ENCODE measurements at regions not wholly inside any gene's neighbourhood (a gene's known extent, or its start where the extent isn't known, plus 50 kb on each side); places are given as distances from the start of the nearest gene placed in this dataset.
A peak's percentile ranks its signal among the peaks of the same experiment; 100 is the strongest.
"Not testable (repeated sequence)": the region's sequence is repeated elsewhere in the genome, so short reads cannot be mapped to it uniquely, and the experiment has no call there.

- H3K36me3 Mint-ChIP-seq = no peaks in the 10 kb centered on the region
- no peaks in the 10 kb centered on the region for H3K9me3 Mint-ChIP-seq
Measured at GRCh38 chr12:131644481-131644880, 66.4 kb upstream of the SFSWAP start.

DNA sequence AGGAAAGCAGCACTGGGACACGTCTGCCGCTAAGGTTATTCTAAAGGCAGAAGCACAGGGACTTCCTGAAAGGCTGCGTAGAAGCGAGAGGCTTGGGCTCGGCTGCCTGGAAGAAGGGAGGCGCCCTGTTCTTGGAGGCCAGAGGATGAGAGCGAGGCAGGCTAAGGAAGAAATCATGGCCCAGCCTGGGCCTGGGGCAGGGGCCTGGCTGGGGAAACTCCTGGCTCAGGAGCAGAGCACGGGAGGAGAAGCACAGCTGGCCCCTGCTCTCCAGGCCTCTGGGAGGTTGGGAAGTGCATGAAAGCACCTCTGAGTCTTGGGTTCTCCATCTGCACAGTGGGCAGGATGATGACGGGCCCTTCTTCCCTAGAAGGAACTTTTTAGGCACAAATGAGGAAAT lies 66.0 kb upstream of the SFSWAP start:
- not testable (repeated sequence) for H3K4me1 Mint-ChIP-seq; H3K36me3 Mint-ChIP-seq; DNase-seq; H3K9me3 Mint-ChIP-seq; ATAC-seq (ENCODE audit: low read depth in 2 of 2); H3K27ac Mint-ChIP-seq
- peak overlapping the region in 2 of 8 donors; percentile 20 to 23 for H3K4me3 Mint-ChIP-seq
- peaks cover 14 to 21% (median 17%) of the 10 kb centered on the region in 3 donors for H3K27me3 Mint-ChIP-seq

More at GRCh38 chr12:131644481-131644880, 66.4 kb upstream of the SFSWAP start:
- no peak overlapping the region for H3K27ac Mint-ChIP-seq
- peak overlapping the region in 1 of 8 donors; percentile 23 for H3K4me3 Mint-ChIP-seq
- H3K4me1 Mint-ChIP-seq = peaks cover 0 to 8% (median 0%) of the 10 kb centered on the region in 3 donors
- ATAC-seq (ENCODE audit: low read depth in 2 of 2) = no peak
- no peak for DNase-seq
- H3K27me3 Mint-ChIP-seq = peaks cover 14 to 22% (median 19%) of the 10 kb centered on the region in 3 donors

DNA sequence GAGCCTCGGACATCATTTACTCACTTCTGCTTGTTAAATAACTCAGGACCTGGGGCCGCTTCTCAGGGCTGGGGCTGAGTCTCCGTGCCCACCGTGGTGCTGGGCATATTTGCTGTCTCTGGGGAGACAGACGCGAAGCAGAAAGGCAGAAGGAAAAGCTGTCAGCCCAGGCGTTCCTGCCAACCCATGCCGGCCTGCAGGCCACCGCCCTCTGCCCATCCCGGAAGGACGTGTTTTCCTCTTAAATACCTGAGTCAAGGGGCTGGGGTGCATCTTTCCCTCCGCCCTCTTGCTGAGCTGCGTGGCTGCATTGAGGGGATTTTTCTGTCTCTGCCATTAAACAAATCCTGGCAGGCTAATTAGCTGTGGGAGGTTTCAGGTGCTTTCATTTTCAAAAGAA lies 65.3 kb upstream of the SFSWAP start:
- not testable (repeated sequence) for H3K4me1 Mint-ChIP-seq; H3K27ac Mint-ChIP-seq; H3K9me3 Mint-ChIP-seq; ATAC-seq (ENCODE audit: low read depth in 2 of 2); H3K4me3 Mint-ChIP-seq; H3K36me3 Mint-ChIP-seq; DNase-seq
- peaks cover 13 to 14% (median 14%) of the 10 kb centered on the region in 3 donors for H3K27me3 Mint-ChIP-seq

DNA sequence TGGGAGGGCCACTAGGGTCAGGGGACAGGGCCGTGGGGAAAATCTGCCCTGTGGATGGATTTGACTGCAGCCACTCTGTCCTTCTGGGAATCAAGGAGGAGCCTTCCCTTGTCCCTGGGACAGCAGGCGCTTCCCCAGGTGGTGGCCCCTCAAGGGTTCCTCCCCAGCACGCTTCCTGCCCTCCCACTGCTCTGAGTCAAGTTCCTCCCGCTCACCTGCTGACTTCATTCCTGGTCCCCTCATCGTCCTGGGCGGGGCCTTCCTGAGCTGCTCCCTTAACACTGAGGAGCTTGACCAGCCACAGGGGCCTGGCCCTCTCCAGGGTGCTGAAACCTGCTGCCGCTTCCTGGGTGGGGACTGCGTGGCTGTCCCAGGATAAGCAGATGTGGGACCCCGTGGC lies 64.4 kb upstream of the SFSWAP start:
- H3K27ac Mint-ChIP-seq; H3K9me3 Mint-ChIP-seq; H3K36me3 Mint-ChIP-seq; H3K4me1 Mint-ChIP-seq; ATAC-seq (ENCODE audit: low read depth in 2 of 2); DNase-seq; H3K4me3 Mint-ChIP-seq: not testable (repeated sequence)
- peaks cover 12 to 23% (median 19%) of the 10 kb centered on the region in 3 donors for H3K27me3 Mint-ChIP-seq

GRCh38 chr12:131647667-131648066 lies 63.2 kb upstream of the SFSWAP start:
- peaks cover 0 to 8% (median 0%) of the 10 kb centered on the region in 3 donors for H3K4me1 Mint-ChIP-seq
- peaks cover 10 to 29% (median 21%) of the 10 kb centered on the region in 3 donors for H3K27me3 Mint-ChIP-seq
- DNase-seq = no peak
- H3K4me3 Mint-ChIP-seq = no peak overlapping the region
- no peak for ATAC-seq (ENCODE audit: low read depth in 2 of 2)
- H3K27ac Mint-ChIP-seq = no peak overlapping the region
- H3K9me3 Mint-ChIP-seq = no peaks in the 10 kb centered on the region
- H3K36me3 Mint-ChIP-seq = no peaks in the 10 kb centered on the region

GRCh38 chr12:131655469-131656174 lies 55.3 kb upstream of the SFSWAP start:
- not testable (repeated sequence) for H3K36me3 Mint-ChIP-seq; H3K27ac Mint-ChIP-seq; H3K4me1 Mint-ChIP-seq; H3K4me3 Mint-ChIP-seq; DNase-seq; H3K9me3 Mint-ChIP-seq; ATAC-seq (ENCODE audit: low read depth in 2 of 2)
- peaks cover 20 to 30% (median 24%) of the 10 kb centered on the region in 3 donors for H3K27me3 Mint-ChIP-seq

GRCh38 chr12:131656796-131657195 lies 54.1 kb upstream of the SFSWAP start:
- not testable (repeated sequence) for H3K4me3 Mint-ChIP-seq; H3K9me3 Mint-ChIP-seq; DNase-seq; ATAC-seq (ENCODE audit: low read depth in 2 of 2); H3K27ac Mint-ChIP-seq; H3K4me1 Mint-ChIP-seq; H3K36me3 Mint-ChIP-seq
- peaks cover 14 to 22% (median 20%) of the 10 kb centered on the region in 3 donors for H3K27me3 Mint-ChIP-seq

GRCh38 chr12:131658605-131659004 lies 52.3 kb upstream of the SFSWAP start:
- H3K9me3 Mint-ChIP-seq; H3K36me3 Mint-ChIP-seq; H3K27ac Mint-ChIP-seq; DNase-seq; ATAC-seq (ENCODE audit: low read depth in 2 of 2); H3K4me3 Mint-ChIP-seq; H3K4me1 Mint-ChIP-seq: not testable (repeated sequence)
- H3K27me3 Mint-ChIP-seq = peaks cover 14 to 27% (median 20%) of the 10 kb centered on the region in 3 donors

DNA sequence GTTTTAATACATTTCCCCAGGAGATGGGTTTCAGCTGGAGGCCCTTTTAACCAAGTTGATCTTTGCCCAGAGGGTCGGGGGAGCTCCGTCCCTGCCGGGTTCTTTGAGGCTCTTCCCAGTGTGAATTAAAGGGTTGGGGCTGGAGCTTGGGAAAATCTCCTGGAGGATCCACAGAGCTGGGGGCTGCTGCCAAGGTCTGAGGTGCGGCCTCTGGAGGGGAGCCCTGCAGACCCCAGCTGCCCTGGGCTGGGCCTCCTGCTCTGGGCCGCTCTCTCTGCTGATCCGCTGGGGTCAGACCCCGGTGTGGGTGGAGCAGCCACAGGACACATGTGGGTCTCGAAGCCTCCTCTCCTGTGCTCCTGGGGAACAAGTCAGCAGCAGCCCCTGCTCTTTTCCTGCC lies 51.4 kb upstream of the SFSWAP start:
- H3K27ac Mint-ChIP-seq; H3K4me1 Mint-ChIP-seq; H3K36me3 Mint-ChIP-seq; ATAC-seq (ENCODE audit: low read depth in 2 of 2); H3K9me3 Mint-ChIP-seq; DNase-seq; H3K4me3 Mint-ChIP-seq: not testable (repeated sequence)
- H3K27me3 Mint-ChIP-seq = peaks cover 14 to 27% (median 20%) of the 10 kb centered on the region in 3 donors

DNA sequence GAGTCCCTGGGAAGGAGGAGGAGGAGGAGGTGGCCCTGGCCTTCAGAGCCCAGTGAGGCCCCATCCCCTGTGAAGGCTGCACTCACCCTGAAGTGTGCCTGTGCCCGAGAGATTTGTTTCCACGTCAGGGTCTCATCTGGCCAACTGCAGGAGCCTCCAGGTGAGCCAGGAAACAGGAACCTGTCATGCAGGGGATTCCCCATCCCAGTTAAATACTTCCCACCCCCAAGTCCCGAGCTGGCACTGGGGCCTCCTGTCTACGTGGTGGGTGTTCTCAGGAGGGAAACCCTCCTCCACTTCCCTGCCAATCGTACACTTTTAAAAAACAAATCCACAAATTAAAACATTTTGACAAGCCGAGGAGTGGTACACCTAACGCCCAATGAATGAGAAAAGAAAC lies 50.9 kb upstream of the SFSWAP start:
- H3K4me3 Mint-ChIP-seq = peak overlapping the region in 2 of 8 donors; percentile 36 to 64
- H3K9me3 Mint-ChIP-seq; DNase-seq; H3K36me3 Mint-ChIP-seq; H3K4me1 Mint-ChIP-seq; H3K27ac Mint-ChIP-seq; ATAC-seq (ENCODE audit: low read depth in 2 of 2): not testable (repeated sequence)
- H3K27me3 Mint-ChIP-seq = peaks cover 14 to 27% (median 20%) of the 10 kb centered on the region in 3 donors

DNA sequence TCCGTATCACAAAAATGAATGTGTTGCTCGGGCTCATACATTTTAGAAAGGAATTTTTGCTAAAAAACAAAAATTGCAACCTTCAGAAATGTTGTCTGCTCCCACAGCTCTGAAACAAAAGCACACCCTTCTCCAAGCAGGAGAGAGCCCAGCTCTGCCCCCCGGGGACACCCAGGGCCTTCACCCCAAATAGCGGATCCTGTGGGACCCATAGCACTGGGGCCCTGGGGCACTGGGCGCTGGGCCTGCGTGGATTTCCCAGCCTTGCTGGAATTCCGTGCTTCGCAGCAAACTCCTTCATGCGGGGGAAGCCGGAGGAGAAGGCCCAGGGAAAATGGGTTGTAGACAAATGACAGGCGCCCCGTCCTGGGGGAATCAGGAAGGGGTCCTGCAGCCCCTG lies 50.5 kb upstream of the SFSWAP start:
- H3K27me3 Mint-ChIP-seq = peaks cover 14 to 27% (median 20%) of the 10 kb centered on the region in 3 donors
- not testable (repeated sequence) for H3K4me1 Mint-ChIP-seq; ATAC-seq (ENCODE audit: low read depth in 2 of 2); DNase-seq; H3K9me3 Mint-ChIP-seq; H3K36me3 Mint-ChIP-seq
- H3K4me3 Mint-ChIP-seq = peak overlapping the region in 6 of 8 donors; percentile 15 to 64 (median 43)
- H3K27ac Mint-ChIP-seq = peak overlapping the region in 1 of 6 donors; percentile 41

Data from naive B cell (primary cell).